ENCODE measurements at regions not wholly inside any gene's neighbourhood (a gene's known extent, or its start where the extent isn't known, plus 50 kb on each side); places are given as distances from the start of the nearest gene placed in this dataset.

- TF ChIP-seq ZNF518B (CRISPR knock-in tag; IDR thresholded peaks at IDR 0.05): no peak
- TF ChIP-seq KLF6 (CRISPR knock-in tag; IDR thresholded peaks at IDR 0.05; ENCODE audit: borderline replicate concordance): no peak
- no peak for TF ChIP-seq PTBP1 (IDR thresholded peaks at IDR 0.05; ENCODE audit: low read depth, low read length)
- no peak for TF ChIP-seq RHOXF2B (CRISPR knock-in tag; conservative IDR thresholded peaks at IDR 0.05)
These were observed 446.5 kb downstream of the PRR16 start (continued) for GRCh38 chr5:120910629-120911028.

GRCh38 chr5:120913396-120913795, 449.3 kb downstream of the PRR16 start:
- BruUV-seq (replicated peaks): no TSS peak
- no peak overlapping the region for H3K4me3 ChIP-seq
- intact Hi-C loops (cut with micrococcal nuclease) (no loop called here), in situ Hi-C loops (cut with MboI) (no loop called here)
- H3K36me3 ChIP-seq (ENCODE audit: control insufficient read depth, insufficient read depth, low read length): no peaks in the 10 kb centered on the region
- ChIA-PET CTCF (ENCODE audit: low intra/inter-chr PET ratio) (no interaction called here), POLR2A (no interaction called here)
- no peaks in the 10 kb centered on the region for H3K9me1 ChIP-seq (ENCODE audit: control insufficient read depth, insufficient read depth, low read length)
- FAIRE-seq (no peak), DNase-seq (ENCODE audit: extremely low read depth in 1 of 4, low spot score in 3 of 4) (no peak), ATAC-seq (no peak)
- H3K79me2 ChIP-seq (ENCODE audit: control insufficient read depth, insufficient read depth, low read length): no peaks in the 10 kb centered on the region
- no peaks in the 10 kb centered on the region for H3K27me3 ChIP-seq (ENCODE audit: control insufficient read depth in 2 of 2, insufficient read depth in 2 of 2, low read length in 2 of 2)
- no peak overlapping the region for H3K4me2 ChIP-seq (ENCODE audit: insufficient read depth, low read length)
- 3% methylated on average over 2 of the region's 2 CpGs for WGBS (ENCODE audit: insufficient coverage, low coverage, missing lambda C conversion rate)
- H3K9me3 ChIP-seq (replicated peaks; ENCODE audit: control insufficient read depth, insufficient read depth, low read depth, low read length): no peaks in the 10 kb centered on the region
- no peak overlapping the region for H2AFZ ChIP-seq (ENCODE audit: low read depth, low read length)
- no peaks in the 10 kb centered on the region for H4K20me1 ChIP-seq (replicated peaks; ENCODE audit: control insufficient read depth, insufficient read depth, low read length)
- no peak overlapping the region for H3K9ac ChIP-seq (ENCODE audit: insufficient read depth in 1 of 2, low read depth in 2 of 2, low read length in 2 of 2)
- no peak overlapping the region for H3K27ac ChIP-seq (ENCODE audit: extremely low read depth, low read depth, low read length)
- no peaks in the 10 kb centered on the region for H3K4me1 ChIP-seq (replicated peaks in 1 of 2; ENCODE audit: control insufficient read depth in 2 of 2, insufficient read depth in 2 of 2, low read length in 2 of 2)
- no peak for TF ChIP-seq ZNF507 (tag; conservative IDR thresholded peaks at IDR 0.05)
- no peak for TF ChIP-seq TAF1 (IDR thresholded peaks at IDR 0.05; ENCODE audit: control insufficient read depth, extremely low read depth, insufficient read depth, low read length, severe bottlenecking)
- TF ChIP-seq AFF1 (IDR thresholded peaks at IDR 0.05; ENCODE audit: low read depth in 1 of 2, partially characterized antibody in 2 of 2): no peak
- TF ChIP-seq ZNF695 (CRISPR knock-in tag; IDR thresholded peaks at IDR 0.05): no peak
- TF ChIP-seq ATF7 (IDR thresholded peaks at IDR 0.05): no peak
- TF ChIP-seq ZNF639 (CRISPR knock-in tag; conservative IDR thresholded peaks at IDR 0.05 in 1 of 2, IDR thresholded peaks at IDR 0.05 in 1 of 2): no peak

All from K562 (cell line).